ENCODE measurements at regions not wholly inside any gene's neighbourhood (a gene's known extent, or its start where the extent isn't known, plus 50 kb on each side); places are given as distances from the start of the nearest gene placed in this dataset.

DNA sequence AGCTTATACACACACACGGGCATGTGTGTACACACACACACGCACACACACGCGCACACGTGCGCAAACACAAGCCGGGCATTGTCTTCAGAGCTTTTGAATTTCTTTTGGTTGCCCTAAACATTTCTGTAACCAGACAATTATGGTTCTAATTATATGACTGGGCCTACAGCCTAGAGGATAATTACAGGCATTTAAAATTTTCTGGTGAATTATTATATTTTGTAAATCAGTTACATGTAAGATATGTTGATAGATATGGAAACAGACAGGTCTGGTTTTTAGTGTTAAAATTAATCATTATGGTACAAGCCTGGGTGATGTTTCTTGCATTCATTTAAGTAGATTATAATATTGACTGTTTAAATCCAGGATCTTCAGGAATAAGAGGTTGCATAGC is 1120.5 kb downstream of the ADGRL3 start:
- TF ChIP-seq CTCF (IDR thresholded peaks at IDR 0.05) (no peak), POLR2A (IDR thresholded peaks at IDR 0.05) (no peak)

Data from esophagus squamous epithelium (tissue), 4 donors.